ENCODE measurements at regions not wholly inside any gene's neighbourhood (a gene's known extent, or its start where the extent isn't known, plus 50 kb on each side); places are given as distances from the start of the nearest gene placed in this dataset.

DNA sequence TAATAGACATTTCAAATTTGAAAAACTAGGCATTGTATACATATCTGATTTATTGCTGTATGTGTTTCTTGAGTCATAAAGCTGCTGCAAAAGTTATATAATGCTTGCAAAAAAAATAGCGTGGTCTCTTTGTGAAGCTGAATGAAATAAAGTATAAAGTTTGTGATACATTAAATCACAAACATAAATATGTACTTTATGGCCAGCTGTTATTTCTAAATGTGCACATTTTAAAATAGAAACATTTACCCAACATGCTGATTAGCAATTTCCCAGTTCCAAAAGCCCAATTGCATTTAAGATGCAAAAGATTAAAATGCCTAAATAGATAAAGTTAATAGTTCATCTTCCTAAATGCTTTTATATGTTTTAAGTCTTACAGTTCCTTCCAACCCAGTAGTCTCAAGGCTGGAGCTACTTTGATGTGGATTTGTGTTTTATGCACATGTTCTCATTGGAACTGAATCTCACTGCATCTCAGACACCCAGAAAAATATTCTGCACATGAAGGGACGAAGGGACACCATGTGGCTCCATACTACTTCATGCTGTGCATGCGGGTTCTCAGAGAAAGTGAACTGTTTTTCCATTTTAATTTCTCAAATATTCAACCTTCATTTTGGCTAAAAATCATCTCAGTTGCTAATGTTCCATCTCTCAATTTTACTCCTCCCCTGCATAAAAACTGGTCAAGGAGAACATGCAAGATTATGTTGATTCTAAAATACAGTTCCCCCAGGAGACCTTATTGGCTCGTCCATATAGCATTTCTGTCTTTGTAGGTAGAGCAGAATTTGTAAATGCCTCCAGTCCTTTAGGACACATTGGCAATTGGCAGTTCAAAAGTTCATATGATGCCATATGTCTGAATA is 304.6 kb downstream of the MTX2 start:
- TF ChIP-seq POLR2A (IDR thresholded peaks at IDR 0.05) (no peak), EP300 (IDR thresholded peaks at IDR 0.05) (no peak)

Data from stomach (tissue), 4 donors.